Esophagus squamous epithelium (tissue), 4 donors: ENCODE measurements at regions not wholly inside any gene's neighbourhood (a gene's known extent, or its start where the extent isn't known, plus 50 kb on each side); places are given as distances from the start of the nearest gene placed in this dataset.

Source experiments
- CTCF ChIP-seq, 6 experiments: fragments of 450-650 bp in 4 of 6; fragments of 200-600 bp in 2 of 6; sonication (generic) in 2 of 6; IDR thresholded peaks; one replicate each; pipeline ENCODE4 v1.5.1; 2016 to 2019; ENCODE audit warnings: antibody characterized with exemption in 6 of 6, mild to moderate bottlenecking in 4 of 6, moderate library complexity in 4 of 6
- POLR2A ChIP-seq, 4 donors: fragments of 450-650 bp; IDR thresholded peaks; one replicate each; pipeline ENCODE4 v1.6.1; 2017; ENCODE audit warnings: antibody characterized with exemption in 4 of 4, mild to moderate bottlenecking in 4 of 4, moderate library complexity in 3 of 4

DNA sequence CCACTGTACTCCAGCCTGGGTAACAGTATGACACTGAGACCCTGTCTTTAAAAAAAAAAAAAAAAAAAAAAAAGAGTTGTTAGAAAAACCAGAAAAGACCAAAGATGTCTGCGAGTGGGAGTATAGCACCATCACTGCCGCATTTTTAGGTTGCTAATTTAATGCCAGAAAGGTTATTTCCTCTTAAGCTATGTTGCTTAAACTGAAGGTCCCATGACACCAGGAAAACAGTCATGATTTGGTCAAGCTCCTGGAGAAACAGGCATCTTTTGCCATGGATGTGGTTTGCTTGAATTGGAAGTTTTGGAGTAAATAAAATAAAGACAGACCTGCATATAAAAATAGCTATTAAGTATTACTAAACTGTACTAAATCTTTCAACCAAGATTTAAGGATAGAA, 68.3 kb upstream of the TNFRSF21 start:
- TF ChIP-seq CTCF (IDR thresholded peaks at IDR 0.05), result no peak
- no peak for TF ChIP-seq POLR2A (IDR thresholded peaks at IDR 0.05)
